ENCODE measurements at regions not wholly inside any gene's neighbourhood (a gene's known extent, or its start where the extent isn't known, plus 50 kb on each side); places are given as distances from the start of the nearest gene placed in this dataset.

- TF ChIP-seq CTCF (IDR thresholded peaks at IDR 0.05) (no peak), EZH2 (IDR thresholded peaks at IDR 0.05) (no peak), EZH2phosphoT487 (IDR thresholded peaks at IDR 0.05) (no peak)
Measured at GRCh38 chr12:127144770-127145169, 1122.2 kb upstream of the TMEM132C start.
